Right ventricle myocardium inferior (tissue), 1 donor: ENCODE measurements at regions not wholly inside any gene's neighbourhood (a gene's known extent, or its start where the extent isn't known, plus 50 kb on each side); places are given as distances from the start of the nearest gene placed in this dataset.

Experiments
- ATAC-seq: fragments of 200-7000 bp; cut with Tn5 transposase; one replicate; pipeline ENCODE4 v1.9.1; 2020; ENCODE audit warnings: mild to moderate bottlenecking, moderate library complexity
- DNase-seq: peaks from one replicate; pipeline ENCODE4 v3.0.0; 2021; ENCODE audit errors: missing footprints
- intact Hi-C: fragments of 100-400 bp; cut with DNase I; formaldehyde crosslinking; loops from one replicate; pipeline ENCODE4 v1.11.0; 2022
- donor health status: DM: no; HTN: yes; CAD: no; lungs with severe emphysema.

GRCh38 chr16:26189536-26189935, 497.8 kb downstream of the HS3ST4 start:
- intact Hi-C loops: no loop called here
- no peak for ATAC-seq

DNA sequence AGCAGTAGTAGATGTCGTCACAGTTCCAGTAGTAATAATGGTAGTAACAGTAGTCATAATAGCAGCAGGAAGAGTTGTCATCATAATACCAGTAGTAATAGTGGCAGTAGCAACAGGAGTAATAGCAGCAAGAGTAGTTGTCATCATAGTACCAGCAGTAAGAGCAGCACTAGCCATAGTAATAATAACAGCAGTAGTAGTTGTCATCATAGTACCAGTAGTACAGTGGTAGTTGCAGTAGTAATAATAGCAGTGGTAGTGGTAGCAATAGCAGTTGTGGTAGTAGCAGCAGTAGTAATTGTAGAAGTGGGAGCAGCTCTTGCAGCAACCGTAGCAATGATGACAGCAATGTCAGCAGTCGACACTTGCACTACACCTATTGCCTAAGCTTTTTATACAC, 502.8 kb downstream of the HS3ST4 start:
- DNase-seq (no peak), ATAC-seq (no peak)
- intact Hi-C loops: no loop called here

More at GRCh38 chr16:26189536-26189935, 497.8 kb downstream of the HS3ST4 start:
- DNase-seq: no peak

- DNase-seq (no peak), ATAC-seq (no peak)
- intact Hi-C loops: no loop called here
Observed at GRCh38 chr16:26195225-26195624, 503.5 kb downstream of the HS3ST4 start.

DNA sequence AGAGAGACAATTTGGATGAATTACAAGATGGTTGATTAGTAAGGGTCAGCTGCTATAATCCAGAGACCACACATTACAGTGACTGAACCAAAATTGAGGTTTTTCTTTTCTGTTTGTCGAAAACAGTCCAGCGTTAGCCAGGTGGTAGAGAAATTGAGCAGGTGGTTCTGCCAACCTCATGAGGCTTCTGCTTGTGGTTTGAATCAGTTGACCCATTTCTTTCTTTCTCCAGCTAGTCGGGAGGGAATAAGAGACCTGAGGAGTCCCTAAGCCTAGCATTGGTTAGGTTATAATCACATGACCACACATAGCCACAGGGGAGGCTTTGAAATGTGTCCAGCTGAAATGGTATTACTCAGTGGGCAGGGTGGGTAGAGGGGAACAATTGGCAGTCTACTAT, 504.6 kb downstream of the HS3ST4 start:
- no peak for ATAC-seq
- no peak for DNase-seq
- intact Hi-C loops: no loop called here

- DNase-seq (no peak), ATAC-seq (no peak)
- intact Hi-C loops: no loop called here
Observed at GRCh38 chr16:26196802-26197201, 505.0 kb downstream of the HS3ST4 start.

- intact Hi-C loops: no loop called here
- ATAC-seq (no peak), DNase-seq (no peak)
Observed at GRCh38 chr16:26197707-26198106, 505.9 kb downstream of the HS3ST4 start.

DNA sequence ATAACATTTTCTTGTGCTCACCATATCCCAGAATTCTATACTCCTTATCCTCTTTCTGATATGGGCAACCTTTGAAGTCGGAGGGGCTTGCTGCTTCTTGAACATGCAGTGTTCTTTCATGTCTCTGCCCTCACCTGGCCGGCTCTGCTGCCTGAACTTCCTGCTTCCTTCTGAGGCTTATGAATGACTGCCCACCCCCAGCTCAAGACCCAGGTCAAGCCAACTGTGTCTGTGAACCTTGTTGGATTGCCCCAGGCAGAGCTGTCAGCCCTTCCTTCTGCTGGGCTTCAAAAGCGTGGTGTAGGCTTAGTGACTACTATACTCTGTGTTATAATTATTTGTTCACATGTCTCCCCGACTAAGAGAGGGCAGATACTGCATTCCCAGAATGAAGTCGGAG, 506.5 kb downstream of the HS3ST4 start:
- intact Hi-C loops: no loop called here
- no peak for ATAC-seq
- DNase-seq: no peak

DNA sequence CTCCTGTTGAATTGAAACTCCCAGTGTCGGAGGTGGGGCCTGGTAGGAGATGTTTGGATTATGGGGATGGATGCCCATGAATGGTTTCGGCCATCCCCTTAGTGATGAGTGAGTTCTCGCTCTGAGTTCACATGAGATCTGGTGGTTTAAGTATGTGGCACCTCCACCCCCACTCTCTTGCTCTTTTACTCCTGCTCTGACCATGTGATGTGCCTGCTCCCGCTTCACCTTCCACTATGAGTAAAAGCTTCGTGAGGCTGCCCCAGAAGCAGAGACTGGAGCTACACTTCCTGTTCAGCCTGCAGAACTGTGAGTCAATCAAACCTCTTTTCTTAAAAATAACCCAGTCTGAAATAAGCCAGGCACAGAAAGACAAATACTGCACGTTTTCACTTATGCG, 512.4 kb downstream of the HS3ST4 start:
- DNase-seq: no peak
- intact Hi-C loops: no loop called here
- ATAC-seq: no peak

DNA sequence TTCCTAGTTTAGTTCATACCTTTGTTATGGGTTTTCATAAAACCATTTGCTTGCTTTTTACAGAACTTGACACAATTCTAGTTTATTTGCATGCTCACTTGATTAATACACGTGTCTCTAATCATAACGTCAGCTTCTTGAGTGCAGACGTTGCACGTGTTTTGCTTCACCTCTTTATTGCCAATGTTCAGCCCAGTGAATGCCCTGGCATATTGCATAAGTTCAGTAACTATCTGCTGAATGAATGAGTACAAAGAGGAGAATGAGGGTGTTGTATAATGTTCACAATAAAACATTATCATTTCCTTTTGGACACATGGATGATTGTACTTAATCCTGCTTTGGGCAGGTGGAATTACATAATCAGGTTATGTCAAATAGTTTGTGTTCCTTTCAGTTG, 519.8 kb downstream of the HS3ST4 start:
- intact Hi-C loops: no loop called here
- DNase-seq (no peak), ATAC-seq (no peak)

DNA sequence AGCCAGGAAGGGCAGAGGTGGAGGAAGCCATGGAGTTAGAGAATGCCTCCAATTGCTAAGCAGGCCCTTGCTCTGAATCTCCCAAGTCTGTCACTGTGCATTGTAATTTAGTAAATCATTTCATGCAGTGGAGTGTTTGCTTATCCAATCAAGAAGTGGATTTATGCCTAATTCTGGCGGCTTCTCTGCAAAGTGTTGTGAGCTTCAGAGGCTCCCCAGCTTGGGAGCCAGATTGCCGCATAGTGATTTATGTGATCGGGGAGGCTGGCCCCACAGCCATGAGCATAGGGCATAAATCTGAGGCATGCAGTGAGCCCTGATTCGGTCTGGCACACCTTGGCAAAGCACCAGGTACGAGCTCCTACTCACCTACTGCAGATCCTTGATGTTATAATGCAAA, 520.8 kb downstream of the HS3ST4 start:
- ATAC-seq: no peak

GRCh38 chr16:26214581-26215174, 522.9 kb downstream of the HS3ST4 start:
- DNase-seq (no peak), ATAC-seq (no peak)
- intact Hi-C loops: no loop called here

More for the DNA sequence above, 520.8 kb downstream of the HS3ST4 start:
- intact Hi-C loops: no loop called here
- DNase-seq: no peak

DNA sequence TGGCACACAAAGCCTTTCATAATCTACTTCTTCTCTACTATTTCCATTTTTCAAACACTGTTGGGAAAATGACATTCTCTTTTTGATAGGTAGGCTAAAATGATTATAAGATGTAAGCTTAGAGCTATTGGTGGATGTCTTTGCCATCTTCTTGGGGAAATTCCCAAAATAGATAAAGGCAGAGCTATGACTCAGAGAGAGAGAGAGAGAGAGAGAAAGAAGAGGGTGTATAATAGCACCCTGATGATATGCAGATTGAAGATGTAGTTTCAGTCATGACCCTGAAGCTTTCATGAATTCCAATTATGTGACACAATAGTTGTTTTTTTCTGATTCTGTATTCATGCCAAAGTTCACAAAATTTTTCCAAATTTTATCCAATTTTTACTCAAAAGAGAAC, 529.1 kb downstream of the HS3ST4 start:
- no peak for DNase-seq
- no peak for ATAC-seq
- intact Hi-C loops: no loop called here

DNA sequence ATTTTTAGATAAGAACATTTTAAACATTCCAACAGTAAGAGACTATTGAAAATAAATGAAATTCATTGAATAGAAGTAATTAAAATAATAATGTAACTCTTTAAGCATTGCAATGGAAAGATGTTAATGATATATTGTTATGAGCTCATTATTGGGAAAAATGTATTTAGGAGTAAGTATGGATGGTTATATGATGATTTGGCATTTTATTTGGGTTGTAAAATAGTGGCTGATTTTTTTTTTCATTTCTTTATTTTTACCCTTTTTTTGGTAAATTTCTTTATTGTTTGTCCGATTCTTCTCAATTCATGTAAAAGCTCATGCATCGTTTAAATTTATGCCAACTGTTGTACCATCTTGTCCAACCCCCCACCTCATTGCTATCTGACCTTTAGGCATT, 539.9 kb downstream of the HS3ST4 start:
- no peak for ATAC-seq
- DNase-seq: no peak
- intact Hi-C loops: no loop called here

DNA sequence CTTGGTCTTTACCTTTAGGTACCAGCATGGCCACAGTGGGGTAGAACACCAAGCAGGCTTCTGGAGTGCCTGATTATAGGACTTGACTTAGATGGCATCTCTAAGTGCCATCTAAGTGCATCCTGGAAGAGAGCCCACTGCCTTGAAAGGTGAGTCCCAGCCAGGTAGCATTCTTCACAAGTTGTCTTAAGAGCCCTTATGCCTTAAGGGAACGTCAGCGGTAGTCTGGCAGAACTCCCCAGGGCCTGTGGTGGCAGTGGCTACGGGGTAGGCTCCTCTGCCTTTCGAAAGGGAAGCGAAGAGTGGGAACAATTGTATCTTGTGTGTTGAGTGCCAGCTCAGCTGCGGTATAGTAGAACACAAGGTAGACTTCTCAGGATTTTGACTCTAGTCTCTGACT, 549.0 kb downstream of the HS3ST4 start:
- intact Hi-C loops: no loop called here
- ATAC-seq (no peak), DNase-seq (no peak)

DNA sequence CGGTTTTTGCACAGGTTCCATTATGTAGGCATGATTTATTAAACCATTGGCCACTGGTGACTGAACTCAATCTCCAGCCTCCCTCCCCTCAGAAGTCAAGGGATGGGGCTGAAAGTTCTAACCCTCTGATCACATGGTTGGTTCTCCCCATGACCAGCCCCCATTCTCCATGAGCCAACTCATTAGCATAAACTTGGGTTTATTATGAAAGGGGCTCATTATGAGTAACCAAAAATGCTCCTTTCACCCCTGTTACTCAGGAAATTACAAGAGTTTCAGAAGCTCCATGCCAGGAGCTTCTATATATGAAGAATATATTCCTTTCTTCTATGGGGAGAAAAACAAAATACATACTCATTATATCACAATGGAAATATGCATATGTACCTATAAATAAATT, 555.3 kb downstream of the HS3ST4 start:
- DNase-seq (no peak), ATAC-seq (no peak)
- intact Hi-C loops: no loop called here

GRCh38 chr16:26252598-26252997, 560.8 kb downstream of the HS3ST4 start:
- intact Hi-C loops: no loop called here
- DNase-seq: no peak
- ATAC-seq: no peak

DNA sequence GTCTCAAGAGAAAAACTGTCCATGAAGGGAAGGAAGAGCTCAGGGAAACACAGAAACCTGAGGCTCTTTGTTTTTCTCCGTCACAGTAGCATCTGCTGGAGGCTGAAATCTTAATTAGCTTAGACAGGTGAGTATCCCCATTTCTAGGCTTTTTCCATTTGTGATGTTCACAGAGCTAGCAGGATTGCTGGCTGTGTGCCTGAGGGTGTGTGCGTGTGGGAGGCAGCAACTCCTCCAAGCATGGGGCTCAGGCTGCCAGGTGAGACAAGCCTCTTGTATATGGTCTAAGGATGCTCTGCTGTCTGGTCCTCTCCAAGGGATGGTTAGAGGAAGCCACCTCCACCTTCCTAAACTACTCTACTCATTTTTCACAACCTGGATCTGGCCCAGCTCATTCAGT, 569.9 kb downstream of the HS3ST4 start:
- DNase-seq: no peak
- intact Hi-C loops: no loop called here
- no peak for ATAC-seq

DNA sequence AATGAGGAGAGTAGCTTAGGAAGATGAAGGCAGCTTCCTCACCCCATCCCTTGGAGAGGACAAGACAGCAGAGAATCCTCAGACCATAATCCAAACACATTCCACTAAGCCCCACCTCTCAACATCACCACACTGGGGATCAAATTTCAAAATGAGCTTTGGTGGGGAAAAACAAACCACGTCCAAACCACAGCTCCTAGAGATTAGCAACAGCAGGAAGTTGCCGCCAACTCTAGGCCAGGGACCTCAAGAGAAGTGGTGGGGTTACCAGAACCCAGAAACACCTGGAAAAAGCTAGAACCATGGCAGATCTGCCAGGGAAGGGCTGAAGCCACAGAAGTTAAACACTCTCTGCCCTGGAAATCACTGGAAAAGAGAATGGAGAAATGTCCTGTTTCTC, 571.6 kb downstream of the HS3ST4 start:
- ATAC-seq: no peak
- intact Hi-C loops: no loop called here
- DNase-seq: no peak

DNA sequence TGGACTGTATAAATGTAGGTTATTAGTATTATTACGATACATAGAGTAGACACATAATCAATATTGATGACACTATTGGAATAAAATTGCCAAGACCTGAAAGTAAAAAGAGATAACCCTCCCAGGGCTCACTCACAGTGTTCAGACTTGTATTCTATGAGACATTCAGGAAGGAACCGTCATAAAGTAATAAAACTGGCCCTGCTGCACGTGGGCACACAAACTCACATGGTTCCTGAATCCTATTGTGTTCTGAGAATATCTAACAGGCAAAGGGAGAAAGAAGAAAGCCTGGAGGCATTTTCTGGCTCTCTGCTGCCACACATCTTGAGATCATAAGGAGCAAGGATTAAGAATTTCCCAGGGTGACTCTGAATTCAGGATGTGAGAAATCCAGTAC, 575.9 kb downstream of the HS3ST4 start:
- DNase-seq: no peak
- no peak for ATAC-seq
- intact Hi-C loops: no loop called here

GRCh38 chr16:26269673-26270072, 577.9 kb downstream of the HS3ST4 start:
- ATAC-seq: no peak
- DNase-seq: no peak
- intact Hi-C loops: no loop called here

GRCh38 chr16:26273607-26274006, 581.8 kb downstream of the HS3ST4 start:
- no peak for DNase-seq
- ATAC-seq: no peak
- intact Hi-C loops: no loop called here
